HCT116 (cell line): ENCODE measurements at regions not wholly inside any gene's neighbourhood (a gene's known extent, or its start where the extent isn't known, plus 50 kb on each side); places are given as distances from the start of the nearest gene placed in this dataset.

Experiments used
- CEBPB ChIP-seq: IDR thresholded peaks from 2 replicates; pipeline ENCODE4 v1.6.1; 2012; ENCODE audit warnings: low read depth
- CTCF ChIP-seq, 3 experiments: fragments of 200-600 bp in 1 of 3; sonication (generic) in 1 of 3; IDR thresholded peaks in 2 of 3; conservative IDR thresholded peaks in 1 of 3; 2 replicates each; pipeline ENCODE4 v1.5.1; 2012 to 2017; ENCODE audit warnings: low read depth in 2 of 3, low read length in 2 of 3, antibody characterized with exemption in 1 of 3, borderline replicate concordance in 1 of 3, control low read depth in 1 of 3, mild to moderate bottlenecking in 1 of 3, mixed read lengths in 1 of 3, mixed run types in 1 of 3, moderate library complexity in 1 of 3; ENCODE audit not compliant: insufficient read depth in 1 of 3
- EGR1 ChIP-seq: IDR thresholded peaks from 2 replicates; pipeline ENCODE4 v1.6.1; 2012; ENCODE audit warnings: low read depth
- EZH2phosphoT487 ChIP-seq: fragments of 200-600 bp; IDR thresholded peaks from 2 replicates; pipeline ENCODE4 v1.6.1; 2018; ENCODE audit warnings: antibody characterized with exemption, borderline replicate concordance
- POLR2A ChIP-seq: IDR thresholded peaks from 2 replicates; pipeline ENCODE4 v1.7.0; 2011; ENCODE audit warnings: borderline replicate concordance; ENCODE audit not compliant: insufficient read depth, insufficient read length; ENCODE audit errors: extremely low read depth
- POLR2AphosphoS5 ChIP-seq: IDR thresholded peaks from 2 replicates; pipeline ENCODE4 v1.6.1; 2011; ENCODE audit warnings: mild to moderate bottlenecking, low read depth, low read length, moderate library complexity
- SIN3A ChIP-seq: IDR thresholded peaks from 2 replicates; pipeline ENCODE4 v1.6.1; 2012; ENCODE audit warnings: low read depth
- SP1 ChIP-seq: IDR thresholded peaks from 2 replicates; pipeline ENCODE4 v1.6.1; 2012; ENCODE audit warnings: low read depth
- ZFX ChIP-seq: fragments of 450-650 bp; IDR thresholded peaks from 2 replicates; pipeline ENCODE4 v1.6.1; 2017
- ZNF274 ChIP-seq: fragments of 200-500 bp; sonication (Bioruptor generic); IDR thresholded peaks from 2 replicates; pipeline ENCODE4 v1.6.1; 2014; ENCODE audit warnings: mild to moderate bottlenecking, low read depth, low read length, inconsistent platforms
- TF ChIP-seq, protein P1 (sequence below): IDR thresholded peaks from 2 replicates; pipeline ENCODE4 v1.6.1; 2012; ENCODE audit warnings: low read depth
- TF ChIP-seq, protein P2 (sequence below): IDR thresholded peaks from 2 replicates; pipeline ENCODE4 v1.6.1; 2011; ENCODE audit warnings: mild to moderate bottlenecking, low read length, moderate library complexity; ENCODE audit not compliant: insufficient replicate concordance; ENCODE audit errors: extremely low read depth

- TF ChIP-seq CEBPB (no peak), CTCF (IDR thresholded peaks at IDR 0.05 in 2 of 3, conservative IDR thresholded peaks at IDR 0.05 in 1 of 3; ENCODE audit: borderline replicate concordance in 1 of 3, insufficient read depth in 1 of 3, low read depth in 2 of 3, low read length in 2 of 3) (no peak), POLR2A (no peak), POLR2AphosphoS5 (no peak), ZNF274 (no peak), EZH2phosphoT487 (no peak), SP1 (no peak), ZFX (no peak), EGR1 (no peak), SIN3A (no peak)
- TF ChIP-seq, protein P1, sequence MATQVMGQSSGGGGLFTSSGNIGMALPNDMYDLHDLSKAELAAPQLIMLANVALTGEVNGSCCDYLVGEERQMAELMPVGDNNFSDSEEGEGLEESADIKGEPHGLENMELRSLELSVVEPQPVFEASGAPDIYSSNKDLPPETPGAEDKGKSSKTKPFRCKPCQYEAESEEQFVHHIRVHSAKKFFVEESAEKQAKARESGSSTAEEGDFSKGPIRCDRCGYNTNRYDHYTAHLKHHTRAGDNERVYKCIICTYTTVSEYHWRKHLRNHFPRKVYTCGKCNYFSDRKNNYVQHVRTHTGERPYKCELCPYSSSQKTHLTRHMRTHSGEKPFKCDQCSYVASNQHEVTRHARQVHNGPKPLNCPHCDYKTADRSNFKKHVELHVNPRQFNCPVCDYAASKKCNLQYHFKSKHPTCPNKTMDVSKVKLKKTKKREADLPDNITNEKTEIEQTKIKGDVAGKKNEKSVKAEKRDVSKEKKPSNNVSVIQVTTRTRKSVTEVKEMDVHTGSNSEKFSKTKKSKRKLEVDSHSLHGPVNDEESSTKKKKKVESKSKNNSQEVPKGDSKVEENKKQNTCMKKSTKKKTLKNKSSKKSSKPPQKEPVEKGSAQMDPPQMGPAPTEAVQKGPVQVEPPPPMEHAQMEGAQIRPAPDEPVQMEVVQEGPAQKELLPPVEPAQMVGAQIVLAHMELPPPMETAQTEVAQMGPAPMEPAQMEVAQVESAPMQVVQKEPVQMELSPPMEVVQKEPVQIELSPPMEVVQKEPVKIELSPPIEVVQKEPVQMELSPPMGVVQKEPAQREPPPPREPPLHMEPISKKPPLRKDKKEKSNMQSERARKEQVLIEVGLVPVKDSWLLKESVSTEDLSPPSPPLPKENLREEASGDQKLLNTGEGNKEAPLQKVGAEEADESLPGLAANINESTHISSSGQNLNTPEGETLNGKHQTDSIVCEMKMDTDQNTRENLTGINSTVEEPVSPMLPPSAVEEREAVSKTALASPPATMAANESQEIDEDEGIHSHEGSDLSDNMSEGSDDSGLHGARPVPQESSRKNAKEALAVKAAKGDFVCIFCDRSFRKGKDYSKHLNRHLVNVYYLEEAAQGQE = no peak
- TF ChIP-seq, protein P2, sequence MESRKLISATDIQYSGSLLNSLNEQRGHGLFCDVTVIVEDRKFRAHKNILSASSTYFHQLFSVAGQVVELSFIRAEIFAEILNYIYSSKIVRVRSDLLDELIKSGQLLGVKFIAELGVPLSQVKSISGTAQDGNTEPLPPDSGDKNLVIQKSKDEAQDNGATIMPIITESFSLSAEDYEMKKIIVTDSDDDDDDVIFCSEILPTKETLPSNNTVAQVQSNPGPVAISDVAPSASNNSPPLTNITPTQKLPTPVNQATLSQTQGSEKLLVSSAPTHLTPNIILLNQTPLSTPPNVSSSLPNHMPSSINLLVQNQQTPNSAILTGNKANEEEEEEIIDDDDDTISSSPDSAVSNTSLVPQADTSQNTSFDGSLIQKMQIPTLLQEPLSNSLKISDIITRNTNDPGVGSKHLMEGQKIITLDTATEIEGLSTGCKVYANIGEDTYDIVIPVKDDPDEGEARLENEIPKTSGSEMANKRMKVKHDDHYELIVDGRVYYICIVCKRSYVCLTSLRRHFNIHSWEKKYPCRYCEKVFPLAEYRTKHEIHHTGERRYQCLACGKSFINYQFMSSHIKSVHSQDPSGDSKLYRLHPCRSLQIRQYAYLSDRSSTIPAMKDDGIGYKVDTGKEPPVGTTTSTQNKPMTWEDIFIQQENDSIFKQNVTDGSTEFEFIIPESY = no peak
Measured at GRCh38 chr21:14012409-14012808, 198.3 kb downstream of the LIPI start.
